Activated CD4-positive, alpha-beta memory T cell treated with anti-CD3 and anti-CD28 coated beads for 36 hours (primary cell): ENCODE measurements at regions not wholly inside any gene's neighbourhood (a gene's known extent, or its start where the extent isn't known, plus 50 kb on each side); places are given as distances from the start of the nearest gene placed in this dataset.

ENCODE experiments used
- CTCF ChIA-PET: fragments of 350-600 bp; sonication (Branson Sonifier 250); formaldehyde crosslinking; loops from one replicate; lab custom pipeline; 2021; ENCODE audit warnings: antibody characterized with exemption, inconsistent platforms; lab: Charles Lee
- POLR2A ChIA-PET: fragments of 350-600 bp; sonication (Branson Sonifier 250); formaldehyde crosslinking; loops from one replicate; lab custom pipeline; 2021; ENCODE audit warnings: antibody characterized with exemption; lab: Charles Lee
- DNase-seq: peaks from one replicate; pipeline ENCODE4 v3.0.0-alpha.2; 2020
- H3K27ac Mint-ChIP-seq: one replicate; pipeline ENCODE4 v1.8.0; 2021; ENCODE audit warnings: mixed read lengths
- H3K27me3 Mint-ChIP-seq: one replicate; pipeline ENCODE4 v1.8.0; 2021; ENCODE audit warnings: mixed read lengths
- H3K36me3 Mint-ChIP-seq: one replicate; pipeline ENCODE4 v1.8.0; 2021; ENCODE audit warnings: mixed read lengths
- H3K4me1 Mint-ChIP-seq: one replicate; pipeline ENCODE4 v1.8.0; 2021; ENCODE audit warnings: low read depth, mixed read lengths
- H3K4me3 Mint-ChIP-seq: one replicate; pipeline ENCODE4 v1.8.0; 2021; ENCODE audit warnings: mild to moderate bottlenecking, mixed read lengths
- H3K9me3 Mint-ChIP-seq: one replicate; pipeline ENCODE4 v1.8.0; 2021; ENCODE audit warnings: mixed read lengths
- intact Hi-C: fragments of 100-400 bp; cut with micrococcal nuclease; formaldehyde crosslinking; loops from one replicate; pipeline ENCODE4 v1.15.1; 2023

GRCh38 chr2:29974086-29974485, 52.7 kb upstream of the ALK start:
- intact Hi-C loops, result no loop called here
- no peak overlapping the region for H3K27ac Mint-ChIP-seq
- H3K36me3 Mint-ChIP-seq, result no peaks in the 10 kb centered on the region
- DNase-seq, result no peak
- CTCF ChIA-PET, result interaction anchor here (0.6 kb wide), 1 partner anchor 51 kb away, joined by 3 read pairs; no protein-coding TSS in a partner anchor
- H3K4me3 Mint-ChIP-seq, result no peak overlapping the region
- H3K4me1 Mint-ChIP-seq, result no peaks in the 10 kb centered on the region
- no peaks in the 10 kb centered on the region for H3K27me3 Mint-ChIP-seq
- no peaks in the 10 kb centered on the region for H3K9me3 Mint-ChIP-seq
- POLR2A ChIA-PET, result no interaction called here

DNA sequence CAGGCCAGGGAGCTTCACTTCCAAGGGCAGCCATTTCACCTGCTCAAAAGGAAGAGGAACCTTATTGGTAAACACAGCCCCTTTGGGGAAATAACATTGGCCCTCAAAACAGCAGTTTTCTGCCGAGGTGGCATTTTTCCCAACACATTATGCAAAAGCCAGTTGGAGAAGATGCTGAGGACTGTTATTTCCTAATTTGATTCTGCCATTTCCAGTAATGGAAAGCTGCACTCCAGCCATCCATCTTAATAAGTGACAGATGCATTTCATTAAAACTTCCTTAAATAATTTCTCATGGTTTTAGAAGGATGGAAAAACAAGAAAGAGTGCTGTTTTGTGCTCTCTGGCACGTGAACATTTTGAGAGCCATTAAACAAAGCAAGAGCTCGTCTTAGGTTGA, 55.9 kb upstream of the ALK start:
- Mint-ChIP-seq H3K4me1 (no peaks in the 10 kb centered on the region), H3K27me3 (no peaks in the 10 kb centered on the region), H3K36me3 (no peaks in the 10 kb centered on the region)

DNA sequence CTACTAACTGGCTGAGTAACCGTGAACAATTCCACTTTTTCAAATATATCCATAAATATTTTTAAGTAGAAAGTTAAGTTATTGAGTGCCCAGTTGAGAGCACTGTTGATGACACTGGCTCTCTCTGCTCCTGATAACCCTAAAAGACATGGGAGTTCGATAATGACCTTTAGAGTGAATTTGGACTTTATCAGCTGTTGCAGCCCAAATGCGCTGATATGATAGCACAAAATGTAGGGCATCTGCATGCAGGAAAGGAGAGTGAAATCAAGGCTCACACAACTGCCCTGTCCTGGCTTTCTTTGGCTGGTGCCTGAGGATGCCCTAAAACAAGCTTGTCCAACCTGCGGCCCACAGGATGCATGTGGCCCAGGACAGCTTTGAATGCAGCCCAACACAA, 60.0 kb upstream of the ALK start:
- ChIA-PET CTCF (no interaction called here), POLR2A (no interaction called here)
- H3K4me3 Mint-ChIP-seq, result no peak overlapping the region
- DNase-seq, result no peak
- H3K4me1 Mint-ChIP-seq, result no peaks in the 10 kb centered on the region
- no peak overlapping the region for H3K27ac Mint-ChIP-seq
- intact Hi-C loops, result no loop called here
- no peaks in the 10 kb centered on the region for H3K9me3 Mint-ChIP-seq
- no peaks in the 10 kb centered on the region for H3K36me3 Mint-ChIP-seq
- peaks cover 2% of the 10 kb centered on the region for H3K27me3 Mint-ChIP-seq

More for the DNA sequence above, 55.9 kb upstream of the ALK start:
- Mint-ChIP-seq H3K4me3 (no peak overlapping the region), H3K27ac (no peak overlapping the region), H3K9me3 (no peaks in the 10 kb centered on the region)
- CTCF ChIA-PET, result no interaction called here
- POLR2A ChIA-PET, result no interaction called here
- DNase-seq, result no peak
- intact Hi-C loops, result no loop called here

DNA sequence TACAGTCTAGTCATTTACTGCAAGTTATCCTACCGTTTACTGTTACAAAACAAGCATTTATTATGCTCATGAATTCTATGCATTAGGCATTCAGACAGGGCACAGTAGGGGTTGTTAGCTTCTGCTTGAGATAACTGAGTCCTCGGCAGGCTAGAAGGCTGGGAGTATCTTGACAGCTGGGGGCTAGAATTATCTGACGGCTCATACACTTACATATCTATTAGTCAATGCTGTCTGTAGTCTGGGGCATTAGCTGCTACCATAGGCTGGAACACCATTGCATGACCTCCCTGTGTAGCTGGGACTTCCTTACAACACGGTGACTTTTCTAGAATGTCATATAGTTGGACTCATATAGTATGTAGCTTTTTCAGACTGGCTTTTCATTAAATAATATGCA, 61.9 kb upstream of the ALK start:
- H3K4me1 Mint-ChIP-seq, result no peaks in the 10 kb centered on the region
- no peak overlapping the region for H3K27ac Mint-ChIP-seq
- no peak overlapping the region for H3K4me3 Mint-ChIP-seq
- H3K9me3 Mint-ChIP-seq, result no peaks in the 10 kb centered on the region
- ChIA-PET POLR2A (no interaction called here), CTCF (no interaction called here)
- no peaks in the 10 kb centered on the region for H3K36me3 Mint-ChIP-seq
- peaks cover 2% of the 10 kb centered on the region for H3K27me3 Mint-ChIP-seq
- no peak for DNase-seq
- intact Hi-C loops, result no loop called here

DNA sequence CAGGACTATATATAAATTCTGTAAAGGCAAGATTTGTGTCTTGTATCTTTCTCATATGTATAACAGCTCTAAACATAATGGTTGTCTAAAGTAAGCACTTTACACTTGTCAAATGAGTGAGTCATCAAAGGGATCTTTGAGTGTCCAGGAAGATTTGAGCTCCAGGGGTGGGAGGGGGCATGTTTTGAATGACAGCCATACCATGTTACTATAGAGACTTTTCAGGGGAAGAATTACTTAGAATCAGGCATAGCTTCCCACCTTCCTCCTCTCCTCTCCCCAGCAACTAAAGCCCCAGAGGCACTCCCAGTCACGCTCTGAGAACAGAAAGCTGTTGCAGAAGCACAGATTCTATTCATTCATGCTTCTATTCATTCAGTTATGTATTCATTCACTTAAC, 65.8 kb upstream of the ALK start:
- no peak overlapping the region for H3K27ac Mint-ChIP-seq
- H3K9me3 Mint-ChIP-seq, result no peaks in the 10 kb centered on the region
- intact Hi-C loops, result no loop called here
- CTCF ChIA-PET, result no interaction called here
- H3K4me3 Mint-ChIP-seq, result no peak overlapping the region
- POLR2A ChIA-PET, result no interaction called here
- no peaks in the 10 kb centered on the region for H3K4me1 Mint-ChIP-seq
- DNase-seq, result no peak
- H3K36me3 Mint-ChIP-seq, result no peaks in the 10 kb centered on the region
- H3K27me3 Mint-ChIP-seq, result peaks cover 4% of the 10 kb centered on the region

DNA sequence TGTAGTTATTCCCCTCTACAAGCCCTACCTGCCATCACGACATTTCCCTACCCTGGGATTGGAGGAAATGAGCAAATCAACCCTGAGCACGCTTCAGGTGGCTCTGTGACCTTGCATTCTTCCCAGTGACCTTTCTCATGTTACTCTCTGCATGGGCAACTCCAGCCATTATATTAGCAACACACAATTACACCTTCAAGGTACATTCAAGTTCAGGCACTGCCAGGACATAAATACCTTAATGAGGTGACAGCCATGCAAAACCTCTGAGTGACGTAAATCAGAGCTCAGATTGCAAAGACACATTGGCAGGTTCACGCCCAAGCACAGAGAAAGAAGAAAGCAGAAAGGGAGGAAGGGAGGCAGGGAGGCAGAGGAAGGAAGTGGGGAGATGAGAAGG, 68.7 kb upstream of the ALK start:
- DNase-seq, result no peak
- ChIA-PET POLR2A (no interaction called here), CTCF (no interaction called here)
- intact Hi-C loops, result no loop called here
- peaks cover 8% of the 10 kb centered on the region for H3K27me3 Mint-ChIP-seq
- H3K27ac Mint-ChIP-seq, result no peak overlapping the region
- H3K9me3 Mint-ChIP-seq, result no peaks in the 10 kb centered on the region
- no peaks in the 10 kb centered on the region for H3K4me1 Mint-ChIP-seq
- no peak overlapping the region for H3K4me3 Mint-ChIP-seq
- no peaks in the 10 kb centered on the region for H3K36me3 Mint-ChIP-seq

DNA sequence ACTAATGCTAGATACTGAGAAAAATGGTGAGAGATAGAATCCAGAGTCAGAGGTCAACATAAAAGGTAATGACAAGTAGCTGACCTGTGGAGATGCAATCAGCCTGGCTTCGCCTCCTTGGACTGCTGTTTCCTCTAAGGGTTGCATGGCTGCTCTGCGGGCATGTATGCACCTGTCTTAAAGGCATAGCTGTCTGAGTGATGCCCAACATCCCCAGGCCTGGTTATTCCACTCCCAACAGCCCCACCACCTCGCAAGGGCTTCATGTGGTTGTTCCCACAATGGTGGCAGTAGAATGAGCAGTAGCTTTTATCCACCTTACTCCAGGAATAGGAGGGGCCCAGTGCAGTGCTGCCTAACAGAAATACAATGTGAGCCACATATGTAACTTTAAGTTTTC, 69.7 kb upstream of the ALK start:
- CTCF ChIA-PET, result interaction anchor here (0.7 kb wide), 1 partner anchor 82 kb away, joined by 3 read pairs; no protein-coding TSS in a partner anchor
- POLR2A ChIA-PET, result no interaction called here
- Mint-ChIP-seq H3K36me3 (no peaks in the 10 kb centered on the region), H3K9me3 (no peaks in the 10 kb centered on the region), H3K4me1 (no peaks in the 10 kb centered on the region), H3K27ac (no peak overlapping the region), H3K27me3 (peaks cover 14% of the 10 kb centered on the region), H3K4me3 (no peak overlapping the region)
- no peak for DNase-seq
- intact Hi-C loops, result no loop called here

GRCh38 chr2:29995241-29995640, 73.9 kb upstream of the ALK start:
- Mint-ChIP-seq H3K9me3 (peaks cover 7% of the 10 kb centered on the region), H3K4me1 (no peaks in the 10 kb centered on the region), H3K36me3 (no peaks in the 10 kb centered on the region), H3K27me3 (peaks cover 20% of the 10 kb centered on the region), H3K27ac (no peak overlapping the region), H3K4me3 (no peak overlapping the region)
- ChIA-PET CTCF (no interaction called here), POLR2A (no interaction called here)
- no peak for DNase-seq
- intact Hi-C loops, result no loop called here

GRCh38 chr2:30003128-30003527, 81.7 kb upstream of the ALK start:
- intact Hi-C loops, result no loop called here
- H3K4me3 Mint-ChIP-seq, result no peak overlapping the region
- H3K27me3 Mint-ChIP-seq, result peaks cover under 1% of the 10 kb centered on the region
- no peaks in the 10 kb centered on the region for H3K36me3 Mint-ChIP-seq
- no peak overlapping the region for H3K27ac Mint-ChIP-seq
- H3K4me1 Mint-ChIP-seq, result no peaks in the 10 kb centered on the region
- DNase-seq, result no peak
- peaks cover 7% of the 10 kb centered on the region for H3K9me3 Mint-ChIP-seq
- ChIA-PET POLR2A (no interaction called here), CTCF (no interaction called here)

GRCh38 chr2:30022444-30023071, 101.2 kb upstream of the ALK start:
- Mint-ChIP-seq H3K27ac (no peak overlapping the region), H3K4me1 (no peaks in the 10 kb centered on the region), H3K9me3 (no peaks in the 10 kb centered on the region), H3K36me3 (no peaks in the 10 kb centered on the region), H3K27me3 (peaks cover 5% of the 10 kb centered on the region), H3K4me3 (no peak overlapping the region)
- intact Hi-C loops, result no loop called here
- POLR2A ChIA-PET, result no interaction called here
- no peak for DNase-seq
- CTCF ChIA-PET, result interaction anchor here (1.8 kb wide), 1 partner anchor 99 kb away, joined by 5 read pairs; no protein-coding TSS in a partner anchor

DNA sequence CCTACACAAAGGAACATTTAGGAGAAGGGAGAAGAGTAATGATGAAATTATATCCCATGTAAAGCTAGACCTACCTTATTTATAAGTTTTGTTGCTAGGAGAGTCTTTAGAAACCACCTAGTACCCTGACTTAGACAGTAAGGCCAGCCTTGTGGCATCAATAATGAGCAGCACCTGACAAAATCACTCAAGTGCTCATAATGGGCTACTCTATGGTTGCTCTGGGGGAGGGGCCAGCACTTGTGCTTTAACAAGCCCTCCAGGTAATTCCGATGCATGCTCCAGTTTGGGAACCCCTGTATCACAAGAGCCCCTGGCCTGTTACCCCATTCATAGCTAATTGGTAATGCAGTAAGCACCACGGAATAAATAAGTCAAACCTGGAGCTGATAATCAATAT, 102.9 kb upstream of the ALK start:
- Mint-ChIP-seq H3K9me3 (no peaks in the 10 kb centered on the region), H3K27me3 (peaks cover 5% of the 10 kb centered on the region), H3K4me1 (no peaks in the 10 kb centered on the region), H3K4me3 (no peak overlapping the region), H3K36me3 (no peaks in the 10 kb centered on the region), H3K27ac (no peak overlapping the region)
- CTCF ChIA-PET, result interaction anchor here (1.0 kb wide), 1 partner anchor 101 kb away, joined by 4 read pairs; no protein-coding TSS in a partner anchor
- intact Hi-C loops, result no loop called here
- DNase-seq, result no peak
- POLR2A ChIA-PET, result no interaction called here

DNA sequence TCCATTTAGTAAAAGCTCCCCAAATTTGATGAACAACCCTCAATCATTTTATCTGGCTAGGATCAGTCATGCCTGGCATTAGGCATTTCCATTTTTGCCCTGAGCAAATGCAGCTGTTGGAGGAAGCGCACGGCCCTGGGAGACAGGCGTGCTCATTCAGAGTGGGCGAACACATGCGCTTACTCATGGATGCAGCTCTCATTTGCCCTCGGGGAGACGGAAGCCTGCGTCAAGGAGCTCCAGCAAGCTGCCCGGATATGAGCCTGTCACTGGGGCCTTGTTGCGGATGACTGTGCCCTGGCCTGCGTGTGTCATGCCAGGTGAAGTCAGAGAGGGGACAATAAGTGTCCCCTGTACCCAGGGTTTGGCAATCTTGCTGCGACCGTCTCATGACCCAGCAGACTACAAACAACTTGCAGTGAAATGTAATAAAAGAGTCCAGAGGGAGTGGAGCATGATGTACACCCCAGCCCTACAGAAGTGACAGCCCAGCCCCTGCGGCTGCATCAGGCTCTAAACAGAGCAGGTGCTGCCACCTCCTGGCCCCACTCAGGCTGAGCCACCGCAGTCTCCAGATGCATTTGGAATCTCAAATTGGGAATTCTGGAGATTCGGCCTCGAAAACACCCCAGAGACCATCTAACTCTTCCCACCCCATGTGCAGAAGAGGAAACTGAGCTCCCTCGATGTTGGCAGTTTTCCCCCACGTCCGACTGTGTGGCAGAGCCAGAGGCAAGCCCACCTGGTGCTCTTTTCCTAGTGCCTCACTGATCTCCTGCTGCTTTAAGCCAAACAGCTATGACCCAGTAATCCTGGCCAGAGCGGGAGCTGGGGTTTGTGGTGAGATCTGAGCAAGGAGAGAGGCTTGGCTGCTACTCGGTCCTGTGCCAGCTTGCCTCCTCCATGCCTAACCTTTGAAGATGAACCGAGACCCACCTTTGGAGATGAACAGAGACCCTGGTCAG, 105.0 kb upstream of the ALK start:
- H3K27me3 Mint-ChIP-seq, result peaks cover 8% of the 10 kb centered on the region
- ChIA-PET CTCF (interaction anchor here (0.7 to 1.0 kb wide), 3 partner anchors 16 to 103 kb away, joined by 3 read pairs; no protein-coding TSS in a partner anchor), POLR2A (no interaction called here)
- no peaks in the 10 kb centered on the region for H3K36me3 Mint-ChIP-seq
- H3K4me1 Mint-ChIP-seq, result no peaks in the 10 kb centered on the region
- no peak overlapping the region for H3K4me3 Mint-ChIP-seq
- intact Hi-C loops, result no loop called here
- peak; percentile 14 for DNase-seq
- H3K9me3 Mint-ChIP-seq, result no peaks in the 10 kb centered on the region
- H3K27ac Mint-ChIP-seq, result no peak overlapping the region
